GM04503 (cell line): ENCODE measurements at regions not wholly inside any gene's neighbourhood (a gene's known extent, or its start where the extent isn't known, plus 50 kb on each side); places are given as distances from the start of the nearest gene placed in this dataset.

Experiments used
- DNase-seq: peaks from one replicate; pipeline ENCODE4 v3.0.0-alpha.2; 2012; ENCODE audit warnings: low read depth

DNA sequence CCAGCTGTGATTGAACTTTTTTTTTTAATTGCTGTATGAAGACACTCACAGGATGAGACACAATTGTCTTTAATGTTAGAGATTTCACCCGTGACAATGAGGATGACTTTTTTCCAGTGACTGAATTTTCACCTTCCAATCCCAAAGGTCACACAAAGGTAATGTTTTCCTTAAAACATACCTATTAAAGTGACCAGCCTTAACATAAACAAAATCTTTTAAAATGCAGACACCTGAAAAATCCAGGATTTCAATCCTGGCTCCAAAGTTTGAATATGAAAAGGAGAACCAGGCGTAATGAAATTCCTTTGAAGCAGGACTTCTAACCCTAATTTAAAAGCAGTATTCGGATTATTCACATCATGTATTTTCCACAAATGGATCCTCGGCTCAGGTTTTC is 647.7 kb downstream of the GATA3 start:
- no peak for DNase-seq

DNA sequence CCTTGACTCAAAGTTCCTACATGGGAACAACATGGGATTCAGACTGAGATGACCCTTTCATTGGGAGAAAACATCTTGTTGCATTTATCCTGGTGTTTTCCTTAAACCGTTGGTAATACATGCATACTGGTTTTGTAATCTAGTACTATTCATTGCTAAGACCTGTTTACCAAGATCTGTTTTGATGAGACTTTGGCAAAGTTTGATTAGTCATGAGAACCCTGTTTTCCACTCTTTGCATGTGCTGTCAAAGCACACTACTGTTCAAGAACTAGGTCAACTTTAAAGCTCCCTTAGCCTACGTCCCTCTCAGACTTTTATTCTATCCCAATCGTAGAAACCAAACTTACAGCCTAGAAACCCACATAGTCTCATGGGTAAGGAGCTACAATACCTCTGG is 650.9 kb downstream of the GATA3 start:
- no peak for DNase-seq

DNA sequence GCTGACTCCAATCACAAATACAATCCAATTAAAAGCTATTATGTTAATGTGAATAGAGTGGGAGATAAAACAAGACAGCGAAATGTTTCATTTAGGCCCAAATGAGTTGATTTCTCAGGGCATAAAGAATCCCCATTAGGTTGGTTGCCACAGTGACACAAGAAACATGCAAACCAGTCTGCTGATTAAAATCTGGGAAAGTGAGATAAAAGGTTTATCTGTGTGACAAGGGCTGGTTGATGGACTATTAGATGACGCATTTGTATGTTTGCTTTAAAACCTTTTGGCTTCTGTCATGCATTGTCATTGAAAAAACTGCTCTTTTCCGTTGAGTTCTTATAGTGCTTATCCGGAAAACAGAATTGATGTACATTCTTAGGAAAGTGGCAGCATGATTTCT is 658.2 kb downstream of the GATA3 start:
- DNase-seq, result no peak

- no peak for DNase-seq
These were observed 665.5 kb downstream of the GATA3 start for GRCh38 chr10:8719971-8720370.

DNA sequence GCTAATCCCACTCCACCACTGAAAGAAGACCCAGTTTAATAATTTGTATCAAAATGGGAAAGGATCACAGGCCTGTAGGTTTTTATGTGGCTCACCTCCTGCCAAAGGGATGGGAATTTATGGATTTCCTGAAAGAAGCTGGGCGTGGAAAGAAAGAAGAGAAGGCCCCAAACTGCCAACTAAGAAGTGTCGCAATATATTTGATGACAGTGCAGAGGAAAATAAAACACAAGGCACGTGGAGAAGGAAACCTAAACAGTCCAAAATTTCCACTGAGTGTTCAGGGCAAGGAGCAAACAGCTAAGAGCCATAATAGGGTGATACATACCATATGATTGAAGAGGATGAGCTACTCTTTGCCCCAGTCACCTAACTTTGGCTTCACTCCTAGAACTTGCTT is 667.2 kb downstream of the GATA3 start:
- DNase-seq, result no peak

GRCh38 chr10:8722835-8723234 is 668.3 kb downstream of the GATA3 start:
- no peak for DNase-seq

- DNase-seq, result no peak
These were observed 670.9 kb downstream of the GATA3 start for GRCh38 chr10:8725343-8725742.

DNA sequence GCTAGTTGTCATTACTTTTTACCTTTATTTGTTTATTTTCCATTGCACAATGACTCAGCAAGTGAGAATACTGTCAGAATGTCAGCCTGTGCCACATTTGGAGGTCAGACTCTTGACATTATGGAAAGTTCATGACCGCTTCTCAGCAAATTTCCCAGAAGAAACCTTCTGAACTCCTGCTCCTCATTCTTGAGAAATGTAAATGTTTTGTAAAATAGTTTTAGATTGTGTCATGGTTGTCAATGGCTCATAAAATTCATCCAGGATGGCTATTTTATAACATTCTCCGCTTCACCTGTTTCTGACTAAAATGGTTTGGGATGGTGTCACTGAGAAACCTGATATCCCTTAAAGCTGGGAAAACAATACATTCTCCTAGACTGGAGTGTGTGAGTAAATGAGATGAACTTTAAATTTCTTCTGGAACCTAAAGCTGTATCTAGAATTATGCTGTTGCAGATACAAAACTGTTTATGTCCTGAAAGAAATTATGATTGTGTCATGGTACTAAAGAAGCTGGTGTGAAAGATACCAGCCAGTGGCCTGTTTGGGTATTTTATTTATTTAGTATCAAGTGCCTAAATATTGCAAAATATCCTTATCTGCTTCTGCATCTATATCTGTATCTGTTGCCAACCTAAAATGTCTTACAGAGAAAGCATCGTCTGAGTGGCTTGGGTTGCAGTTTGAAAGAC is 671.7 kb downstream of the GATA3 start:
- no peak for DNase-seq

GRCh38 chr10:8726779-8727084 is 672.2 kb downstream of the GATA3 start:
- DNase-seq, result no peak

DNA sequence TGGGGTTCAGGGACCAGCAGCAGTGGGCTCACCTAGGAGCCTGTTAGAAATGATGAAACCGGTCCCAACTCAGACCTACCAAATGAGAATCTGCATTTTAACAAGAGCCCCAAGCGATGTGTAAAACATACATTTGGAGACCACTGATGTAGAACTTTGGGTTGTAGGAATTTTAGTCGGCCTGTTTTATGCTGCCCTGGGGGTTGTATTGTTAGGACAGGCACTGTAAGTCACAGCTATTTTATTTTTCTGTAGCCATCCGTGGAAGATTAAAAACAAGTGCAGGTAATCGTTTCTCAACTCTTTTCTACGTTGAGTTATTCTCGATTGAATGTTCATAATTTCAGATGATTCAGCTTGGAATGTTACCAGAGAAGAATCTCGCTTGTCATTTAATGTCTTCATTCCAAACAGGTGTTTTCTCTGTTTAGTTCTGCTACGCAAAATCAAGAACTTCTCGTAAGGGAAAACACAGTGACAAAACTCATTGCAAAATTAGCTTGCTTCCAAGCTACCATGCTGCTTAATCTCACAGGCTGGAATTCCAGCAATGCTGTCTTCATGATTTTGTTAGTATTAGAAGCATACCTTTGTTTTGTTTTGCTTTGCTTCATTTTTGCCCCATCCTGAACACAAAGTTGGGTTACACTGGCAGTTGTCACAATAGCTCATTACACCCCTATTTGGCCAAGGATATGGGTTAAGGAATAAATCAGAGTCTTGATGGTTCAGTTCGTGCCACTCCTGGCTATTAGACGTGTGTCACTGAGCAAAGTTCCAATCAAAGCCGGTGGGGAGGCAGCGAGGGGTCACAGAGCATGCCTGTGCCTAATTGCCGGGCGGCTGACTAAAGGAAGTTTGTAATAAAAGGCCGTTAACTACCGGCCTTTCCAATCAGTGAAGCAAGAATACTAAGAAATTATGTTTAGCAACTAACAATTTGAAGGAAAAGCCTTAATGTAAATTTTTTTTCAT is 676.9 kb downstream of the GATA3 start:
- DNase-seq, result no peak

DNA sequence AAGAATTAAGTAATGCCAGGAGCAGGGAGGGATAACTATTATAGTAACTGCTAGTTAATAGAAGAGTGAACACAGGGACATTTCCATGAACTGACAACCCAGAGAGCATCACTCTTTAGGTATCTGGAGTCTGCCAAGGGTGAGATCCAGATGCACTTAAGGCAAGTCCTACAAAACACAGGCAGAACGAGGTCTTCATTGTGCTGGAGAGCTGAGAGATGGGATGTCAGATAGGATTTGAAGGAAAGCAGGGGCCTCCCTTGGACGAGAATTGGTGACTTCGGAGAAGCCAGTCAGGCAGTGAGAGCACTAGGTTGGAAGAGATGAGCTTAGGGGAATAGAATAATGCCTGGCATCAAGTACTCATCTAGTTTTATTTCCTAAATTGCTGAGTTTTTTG is 684.5 kb downstream of the GATA3 start:
- DNase-seq, result no peak

DNA sequence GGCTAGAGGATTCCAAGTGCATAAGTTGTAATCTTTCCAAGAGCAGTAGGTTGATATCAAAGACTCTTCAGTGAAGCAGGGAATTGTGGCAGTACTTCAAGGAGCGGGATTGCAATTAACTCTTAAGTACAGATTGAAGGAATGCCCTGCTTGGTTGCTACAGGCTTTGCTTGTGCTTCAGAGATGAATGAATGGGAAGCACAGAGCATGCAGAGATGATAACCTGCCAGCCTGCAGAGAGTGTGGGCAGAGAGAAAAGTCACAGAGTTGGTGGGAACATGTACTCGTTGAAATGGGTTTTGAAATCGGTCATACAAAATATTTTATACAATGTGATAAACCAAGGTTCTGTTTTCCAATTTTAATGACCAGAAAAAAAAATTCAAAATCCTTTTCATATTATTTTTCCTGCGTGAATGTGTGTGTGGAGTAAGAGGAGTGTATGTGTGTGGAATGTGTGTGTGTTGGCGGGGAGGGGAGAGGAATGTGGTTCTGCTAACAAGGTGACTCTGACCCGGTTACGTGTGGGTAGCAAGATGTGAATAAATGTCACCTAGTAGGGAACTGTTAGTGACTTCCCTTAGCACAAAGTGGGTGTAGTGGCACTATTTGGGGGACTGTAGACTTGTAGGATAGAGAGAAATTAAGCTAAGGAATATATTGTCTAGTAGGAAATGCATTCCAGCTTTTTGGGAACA is 697.8 kb downstream of the GATA3 start:
- no peak for DNase-seq

DNA sequence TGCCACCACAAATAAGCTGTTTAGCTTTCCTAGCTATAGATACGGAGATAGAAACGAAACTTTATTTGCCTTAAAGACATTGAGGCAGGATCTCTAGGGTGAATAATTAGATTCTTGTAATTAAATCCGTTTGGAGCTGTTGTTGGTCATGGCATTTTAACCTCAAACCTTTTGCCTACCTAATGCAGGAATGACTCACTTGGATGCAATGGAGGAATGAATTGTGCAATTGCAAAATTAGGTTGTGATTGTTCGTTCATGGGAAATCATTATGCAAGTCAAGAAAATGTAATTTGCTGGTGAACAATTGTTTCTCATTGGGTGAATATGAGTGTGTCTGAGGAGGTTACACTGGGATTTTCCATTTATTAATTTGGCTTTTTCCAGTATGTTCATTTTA is 703.5 kb downstream of the GATA3 start:
- DNase-seq, result no peak

DNA sequence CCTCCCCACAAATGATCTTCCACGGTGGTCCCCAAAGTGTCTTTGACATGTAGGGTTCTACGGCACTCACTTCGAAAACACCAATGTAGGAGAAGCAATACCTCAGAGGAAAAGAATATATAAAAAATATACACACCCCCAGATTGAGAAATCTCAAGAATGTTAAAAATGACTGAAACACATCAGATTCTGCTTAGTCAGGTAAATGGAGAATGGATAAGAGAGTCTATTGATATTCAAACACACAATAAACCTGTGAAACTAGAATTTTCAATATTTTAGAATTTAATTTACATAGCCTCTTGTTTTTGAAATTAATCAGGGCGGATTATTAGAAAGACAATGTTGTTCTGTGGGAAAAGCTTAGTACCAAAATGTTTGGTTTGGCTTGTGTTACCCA is 712.4 kb downstream of the GATA3 start:
- DNase-seq, result no peak

DNA sequence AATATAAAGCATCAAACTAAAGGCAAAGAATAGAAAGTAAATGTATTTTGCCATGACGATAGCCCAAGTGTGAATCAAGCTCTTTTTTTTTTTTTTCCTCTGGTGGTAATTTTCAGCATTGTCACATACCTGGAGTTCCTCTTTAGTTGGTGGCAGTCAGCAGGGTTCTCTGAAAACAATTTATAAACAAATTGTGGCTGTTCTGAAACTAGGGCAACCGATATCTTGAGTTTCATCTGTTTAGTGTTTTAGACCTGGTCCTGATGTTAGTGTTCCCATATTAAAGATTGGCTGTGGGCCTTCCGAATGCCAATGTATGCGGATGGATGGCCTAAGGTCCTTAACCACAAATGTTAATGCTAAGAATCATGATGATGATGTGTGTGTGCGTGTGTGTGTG is 713.1 kb downstream of the GATA3 start:
- DNase-seq, result no peak

DNA sequence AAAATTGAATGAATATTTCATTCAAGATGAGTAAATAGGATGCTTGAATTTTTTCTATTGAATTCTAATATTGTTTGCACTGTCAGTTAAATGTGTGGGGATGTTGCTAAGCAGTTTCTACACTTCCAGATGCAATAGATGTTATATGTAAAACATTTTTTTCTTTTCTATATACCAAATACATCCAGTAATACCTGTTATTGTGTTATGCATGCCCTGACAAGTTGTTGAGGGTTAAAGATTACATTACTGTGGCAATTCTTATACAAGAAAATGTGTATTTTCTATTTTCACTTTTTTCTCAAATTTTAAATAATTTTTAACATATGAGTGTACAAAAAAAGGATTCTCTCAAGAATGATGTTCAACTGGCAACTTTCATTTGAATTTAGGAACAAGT is 713.9 kb downstream of the GATA3 start:
- DNase-seq, result no peak

- no peak for DNase-seq
These were observed 714.4 kb downstream of the GATA3 start for GRCh38 chr10:8768852-8769251.

DNA sequence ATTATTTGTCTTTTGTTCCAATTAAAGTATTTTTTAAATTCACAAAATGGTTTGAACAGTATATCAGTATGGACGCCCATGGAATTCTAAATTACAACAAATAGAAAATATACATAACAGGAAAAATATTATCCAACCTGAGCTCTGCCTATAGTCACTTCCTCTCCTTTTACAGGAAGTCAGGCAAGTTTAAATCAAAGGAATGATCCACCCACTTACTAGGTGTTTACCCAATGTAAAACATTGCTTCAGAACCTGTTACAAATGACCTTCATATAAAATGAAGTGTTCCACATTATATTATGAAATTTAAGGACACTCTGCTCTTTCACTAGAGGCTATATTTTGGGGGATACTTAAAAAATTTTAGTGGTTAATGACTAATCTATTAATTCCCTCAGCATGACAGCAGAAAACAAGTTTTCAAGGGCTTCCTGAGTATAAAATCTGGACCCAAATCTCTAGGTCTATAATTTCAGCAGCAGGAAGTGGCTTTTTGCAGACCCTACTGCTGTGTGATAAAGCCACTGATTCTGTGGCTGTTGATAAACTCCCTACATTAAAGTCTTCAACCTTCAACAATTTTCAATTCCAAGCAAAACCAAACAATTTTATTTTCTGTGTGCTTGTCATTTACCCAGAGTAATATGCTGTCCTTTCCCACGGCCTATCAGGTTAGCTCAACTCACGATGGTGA is 722.6 kb downstream of the GATA3 start:
- DNase-seq, result no peak

DNA sequence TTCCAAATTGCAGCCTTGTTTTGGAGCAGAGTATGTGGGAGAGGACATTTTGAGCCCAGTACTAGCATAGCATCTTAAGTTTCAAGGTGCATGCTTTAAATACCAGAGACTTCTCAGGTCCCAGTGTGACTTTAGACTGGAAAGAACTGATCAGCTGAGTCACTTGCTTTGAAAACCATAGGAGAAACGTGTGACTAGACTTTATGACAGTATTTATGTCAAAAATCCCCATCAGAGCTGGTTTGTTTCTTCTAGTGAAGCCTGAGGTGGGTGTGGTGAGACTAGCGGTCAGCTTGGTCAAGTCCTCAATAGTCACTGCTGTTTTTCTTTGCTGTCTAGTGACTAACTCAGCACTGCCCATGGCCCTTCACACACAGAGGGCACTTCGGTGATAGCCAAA is 724.2 kb downstream of the GATA3 start:
- DNase-seq, result no peak

- DNase-seq, result no peak
These were observed 733.2 kb downstream of the GATA3 start for GRCh38 chr10:8787649-8788048.

DNA sequence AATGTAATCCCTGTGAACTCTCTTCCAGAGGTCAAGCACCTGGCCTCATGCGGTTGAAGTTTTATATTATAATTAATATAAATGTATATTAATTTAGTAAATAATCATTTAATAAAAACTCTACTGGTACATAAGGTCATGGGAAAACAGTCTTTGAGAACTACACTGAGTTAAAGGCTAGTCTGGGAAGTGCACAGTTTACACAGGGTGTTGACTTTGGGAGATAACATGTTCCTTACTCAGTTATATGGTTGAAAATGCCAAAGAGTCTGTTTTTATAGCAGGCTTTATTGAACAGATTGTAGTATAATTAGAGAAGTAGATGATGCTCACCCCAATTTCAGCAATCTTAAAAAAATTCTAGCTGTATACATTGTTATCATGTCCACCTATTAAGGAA is 735.9 kb downstream of the GATA3 start:
- no peak for DNase-seq

DNA sequence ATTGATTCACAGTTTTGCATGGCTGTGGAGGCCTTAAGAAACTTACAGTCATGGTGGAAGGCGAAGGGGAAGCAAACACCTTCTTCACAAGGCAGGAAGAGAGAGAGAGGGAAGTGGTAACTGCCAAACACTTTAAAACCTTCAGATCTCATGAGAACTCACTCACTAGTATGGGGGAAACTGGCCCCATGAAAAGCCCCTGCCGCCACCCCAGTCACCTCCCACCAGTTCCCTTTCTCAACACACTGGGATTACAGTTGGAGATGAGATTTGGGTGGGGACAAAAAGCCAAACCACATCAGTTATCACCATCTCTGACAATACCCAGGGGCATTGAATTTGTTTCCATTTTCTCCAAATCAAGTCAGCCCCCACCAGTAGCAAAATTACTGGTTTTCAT is 740.4 kb downstream of the GATA3 start:
- DNase-seq, result no peak
